HG02981 (cell line): ENCODE measurements at regions not wholly inside any gene's neighbourhood (a gene's known extent, or its start where the extent isn't known, plus 50 kb on each side); places are given as distances from the start of the nearest gene placed in this dataset.

Experiments
- ATAC-seq: cut with Tn5 transposase; IDR thresholded peaks from one replicate; pipeline ENCODE4 v1.9.1; 2021; ENCODE audit warnings: mild to moderate bottlenecking, moderate library complexity; ENCODE audit not compliant: unreplicated experiment

- no peak for ATAC-seq
Measured at GRCh38 chr2:220504938-220505503, 877.6 kb downstream of the SLC4A3 start.

- no peak for ATAC-seq
Measured at GRCh38 chr2:220506466-220506865, 879.0 kb downstream of the SLC4A3 start.

GRCh38 chr2:220509096-220509757 lies 881.8 kb downstream of the SLC4A3 start:
- ATAC-seq: no peak

- ATAC-seq: no peak
Measured at GRCh38 chr2:220509966-220510365, 882.5 kb downstream of the SLC4A3 start.

- ATAC-seq: no peak
Measured at GRCh38 chr2:220510668-220511067, 883.2 kb downstream of the SLC4A3 start.

GRCh38 chr2:220512419-220512818 lies 885.0 kb downstream of the SLC4A3 start:
- ATAC-seq: no peak

- no peak for ATAC-seq
Measured at GRCh38 chr2:220513573-220514288, 886.3 kb downstream of the SLC4A3 start.

- ATAC-seq: no peak
Measured at GRCh38 chr2:220521551-220521950, 894.1 kb downstream of the SLC4A3 start.

- no peak for ATAC-seq
Measured at GRCh38 chr2:220528180-220528675, 900.8 kb downstream of the SLC4A3 start.

GRCh38 chr2:220531216-220531615 lies 903.8 kb downstream of the SLC4A3 start:
- ATAC-seq: no peak

- ATAC-seq: no peak
Measured at GRCh38 chr2:220533485-220533884, 906.1 kb downstream of the SLC4A3 start.

- ATAC-seq: no peak
Measured at GRCh38 chr2:220539481-220539880, 912.1 kb downstream of the SLC4A3 start.

- ATAC-seq: no peak
Measured at GRCh38 chr2:220544049-220544448, 916.6 kb downstream of the SLC4A3 start.

GRCh38 chr2:220550995-220551700 lies 923.7 kb downstream of the SLC4A3 start:
- ATAC-seq: no peak

- no peak for ATAC-seq
Measured at GRCh38 chr2:220552790-220553535, 925.5 kb downstream of the SLC4A3 start.

GRCh38 chr2:220555961-220556630 lies 928.7 kb downstream of the SLC4A3 start:
- ATAC-seq: no peak

- no peak for ATAC-seq
Measured at GRCh38 chr2:220556658-220557057, 929.2 kb downstream of the SLC4A3 start.

- no peak for ATAC-seq
Measured at GRCh38 chr2:220560192-220560591, 932.8 kb downstream of the SLC4A3 start.

GRCh38 chr2:220562375-220563140 lies 935.1 kb downstream of the SLC4A3 start:
- no peak for ATAC-seq
